BJ (cell line): ENCODE measurements at regions not wholly inside any gene's neighbourhood (a gene's known extent, or its start where the extent isn't known, plus 50 kb on each side); places are given as distances from the start of the nearest gene placed in this dataset.

Experiments
- CTCF ChIA-PET: fragments of 350-600 bp; formaldehyde crosslinking; extraction: SDS; loops from one replicate; lab custom pipeline; 2021; ENCODE audit warnings: antibody characterized with exemption, inconsistent platforms; lab: Yijun Ruan, JAX
- POLR2A ChIA-PET: fragments of 300-600 bp; sonication (Branson Sonifier 250); formaldehyde crosslinking; extraction: SDS; loops from one replicate; lab custom pipeline; 2021; ENCODE audit warnings: antibody characterized with exemption; lab: Charles Lee
- DNase-seq: peaks from one replicate; pipeline ENCODE4 v3.0.0-alpha.2; 2011; ENCODE audit warnings: low read depth
- H3K27me3 ChIP-seq: 2 replicates; pipeline ENCODE4 v1.6.0; 2011; ENCODE audit warnings: low read length; ENCODE audit not compliant: control insufficient read depth, insufficient read depth
- H3K36me3 ChIP-seq: 2 replicates; pipeline ENCODE4 v1.5.1; 2011; ENCODE audit warnings: low read length; ENCODE audit not compliant: control insufficient read depth, insufficient read depth
- H3K4me3 ChIP-seq: 2 replicates; pipeline ENCODE4 v1.5.1; 2011; ENCODE audit warnings: low read depth, mild to moderate bottlenecking, control low read depth, low read length
- TF ChIP-seq, protein P1 (sequence below): IDR thresholded peaks from 2 replicates; pipeline ENCODE4 v1.5.1; 2011; ENCODE audit warnings: low read depth, mild to moderate bottlenecking, control low read depth, inconsistent platforms, low read length, moderate library complexity; ENCODE audit not compliant: insufficient read depth

DNA sequence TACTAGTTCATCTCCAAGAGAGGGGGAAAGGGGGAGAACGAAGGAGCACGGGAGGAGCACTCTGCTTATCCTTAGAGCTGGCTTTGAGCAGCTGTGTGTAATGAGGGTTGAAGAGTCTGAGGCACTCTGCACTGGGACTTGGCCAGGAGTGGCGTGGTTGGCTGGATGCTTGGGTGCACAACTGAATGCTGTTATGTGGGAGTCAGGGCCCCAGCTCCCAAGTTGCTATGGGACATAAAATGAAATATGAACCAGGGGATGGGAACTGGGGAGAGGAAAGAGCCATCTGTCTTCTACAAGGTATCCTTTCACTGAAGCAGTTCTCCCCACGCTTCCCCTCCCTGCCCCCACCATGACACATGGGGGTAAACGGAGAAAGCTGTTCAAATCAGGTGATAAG is 105.9 kb upstream of the ANKFN1 start:
- no peak for DNase-seq
- H3K36me3 ChIP-seq = no peaks in the 10 kb centered on the region
- POLR2A ChIA-PET = no interaction called here
- no peaks in the 10 kb centered on the region for H3K27me3 ChIP-seq
- CTCF ChIA-PET = no interaction called here
- H3K4me3 ChIP-seq = no peak overlapping the region
- TF ChIP-seq, protein P1, sequence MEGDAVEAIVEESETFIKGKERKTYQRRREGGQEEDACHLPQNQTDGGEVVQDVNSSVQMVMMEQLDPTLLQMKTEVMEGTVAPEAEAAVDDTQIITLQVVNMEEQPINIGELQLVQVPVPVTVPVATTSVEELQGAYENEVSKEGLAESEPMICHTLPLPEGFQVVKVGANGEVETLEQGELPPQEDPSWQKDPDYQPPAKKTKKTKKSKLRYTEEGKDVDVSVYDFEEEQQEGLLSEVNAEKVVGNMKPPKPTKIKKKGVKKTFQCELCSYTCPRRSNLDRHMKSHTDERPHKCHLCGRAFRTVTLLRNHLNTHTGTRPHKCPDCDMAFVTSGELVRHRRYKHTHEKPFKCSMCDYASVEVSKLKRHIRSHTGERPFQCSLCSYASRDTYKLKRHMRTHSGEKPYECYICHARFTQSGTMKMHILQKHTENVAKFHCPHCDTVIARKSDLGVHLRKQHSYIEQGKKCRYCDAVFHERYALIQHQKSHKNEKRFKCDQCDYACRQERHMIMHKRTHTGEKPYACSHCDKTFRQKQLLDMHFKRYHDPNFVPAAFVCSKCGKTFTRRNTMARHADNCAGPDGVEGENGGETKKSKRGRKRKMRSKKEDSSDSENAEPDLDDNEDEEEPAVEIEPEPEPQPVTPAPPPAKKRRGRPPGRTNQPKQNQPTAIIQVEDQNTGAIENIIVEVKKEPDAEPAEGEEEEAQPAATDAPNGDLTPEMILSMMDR = no peak

DNA sequence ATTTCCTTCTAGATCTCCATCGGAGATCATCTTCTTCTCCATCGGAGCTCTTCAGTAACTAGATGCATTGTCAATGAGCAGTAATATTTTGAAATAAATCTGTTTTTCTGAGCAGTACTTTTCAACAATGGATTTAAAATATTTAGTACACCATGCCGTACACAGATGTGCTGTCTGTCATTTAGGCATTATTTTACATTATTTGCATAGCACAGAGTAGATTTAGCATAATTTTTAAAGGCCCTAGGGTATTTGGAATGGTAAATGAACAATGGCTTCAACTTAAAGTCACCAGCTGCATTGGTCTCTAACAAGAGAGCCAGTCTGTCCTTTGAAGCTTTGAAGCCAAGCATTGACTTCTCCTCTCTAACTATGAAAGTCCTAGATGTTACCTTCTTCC is 95.4 kb upstream of the ANKFN1 start:
- POLR2A ChIA-PET = no interaction called here
- CTCF ChIA-PET = interaction anchor here (0.6 kb wide), 1 partner anchor 14 kb away, joined by 3 read pairs; no protein-coding TSS in a partner anchor
- no peaks in the 10 kb centered on the region for H3K27me3 ChIP-seq

GRCh38 chr17:56064506-56064905 is 88.8 kb upstream of the ANKFN1 start:
- TF ChIP-seq, protein P1 = no peak
- ChIA-PET POLR2A (no interaction called here), CTCF (no interaction called here)
- Histone ChIP-seq H3K4me3 (no peak overlapping the region), H3K27me3 (no peaks in the 10 kb centered on the region), H3K36me3 (no peaks in the 10 kb centered on the region)
- no peak for DNase-seq

More for the DNA sequence above, 95.4 kb upstream of the ANKFN1 start:
- TF ChIP-seq, protein P1 = no peak
- H3K36me3 ChIP-seq = no peaks in the 10 kb centered on the region
- no peak for DNase-seq
- H3K4me3 ChIP-seq = no peak overlapping the region

DNA sequence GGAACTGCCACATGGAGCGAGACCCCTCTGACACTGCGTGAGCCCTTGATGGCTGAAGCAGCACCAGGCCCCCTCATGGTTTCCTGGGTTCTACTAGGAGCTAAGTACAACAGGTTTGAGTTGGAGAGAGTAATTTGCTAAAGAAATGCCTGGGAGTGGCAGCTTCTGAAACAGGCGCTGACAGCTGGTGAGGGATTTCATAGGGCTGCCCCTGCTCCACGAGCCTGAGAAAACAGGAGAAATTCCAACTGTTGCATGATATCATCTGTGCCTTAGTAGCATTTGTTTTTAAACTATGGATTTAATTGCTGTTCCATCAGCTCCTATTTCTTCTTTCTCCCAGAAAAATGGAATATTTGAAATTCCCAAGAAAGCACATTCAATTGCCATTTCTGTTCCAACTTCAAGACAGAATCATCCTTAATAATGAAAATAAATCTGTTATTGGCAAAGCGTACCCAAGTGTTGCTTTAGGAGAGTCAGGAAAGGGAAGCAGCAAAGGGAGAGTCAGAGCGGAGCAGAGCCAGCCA is 78.8 kb upstream of the ANKFN1 start:
- ChIA-PET POLR2A (no interaction called here), CTCF (no interaction called here)
- DNase-seq = no peak
- Histone ChIP-seq H3K27me3 (no peaks in the 10 kb centered on the region), H3K36me3 (no peaks in the 10 kb centered on the region), H3K4me3 (no peak overlapping the region)
- TF ChIP-seq, protein P1 = no peak

- TF ChIP-seq, protein P1 = no peak
- DNase-seq = no peak
- no peak overlapping the region for H3K4me3 ChIP-seq
- POLR2A ChIA-PET = no interaction called here
- no peaks in the 10 kb centered on the region for H3K27me3 ChIP-seq
- no peaks in the 10 kb centered on the region for H3K36me3 ChIP-seq
- CTCF ChIA-PET = no interaction called here
These were observed 76.3 kb upstream of the ANKFN1 start for GRCh38 chr17:56076980-56077379.
